ENCODE measurements at regions not wholly inside any gene's neighbourhood (a gene's known extent, or its start where the extent isn't known, plus 50 kb on each side); places are given as distances from the start of the nearest gene placed in this dataset.

DNA sequence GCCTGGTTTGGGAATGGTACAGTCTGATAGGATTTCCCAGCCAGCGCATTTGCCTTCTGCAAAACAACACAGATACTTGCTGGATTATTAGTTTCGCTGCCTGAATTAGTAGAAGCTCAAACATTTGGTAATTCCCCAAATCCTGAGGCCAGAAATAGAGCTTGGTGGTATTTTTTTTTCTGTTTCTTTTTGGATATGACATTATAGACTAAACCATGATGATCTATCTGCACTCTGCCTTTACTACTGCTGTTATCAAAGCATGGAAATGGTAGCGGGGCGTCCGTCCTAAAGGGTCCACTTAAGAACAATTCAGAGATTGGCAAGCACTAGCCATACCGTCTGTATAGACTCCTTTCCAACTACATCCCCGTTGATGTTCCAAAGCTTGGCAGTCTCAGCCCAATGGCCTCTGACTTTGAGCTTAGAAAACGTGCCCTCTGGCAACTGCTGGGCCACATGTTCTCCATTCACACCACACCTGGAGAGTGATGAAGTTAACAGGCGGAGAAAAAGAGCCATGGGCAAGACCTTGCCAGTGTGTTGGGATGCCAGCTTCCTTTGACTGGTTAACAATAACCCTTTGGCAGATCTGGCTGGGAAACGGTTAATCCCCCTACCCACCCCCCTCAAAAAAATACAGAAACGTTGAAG lies 241.0 kb upstream of the NR2F2 start:
- no peak for DNase-seq

- DNase-seq, result no peak
These were observed 238.3 kb upstream of the NR2F2 start for GRCh38 chr15:96092186-96092585.

- no peak for DNase-seq
These were observed 237.4 kb upstream of the NR2F2 start for GRCh38 chr15:96093063-96093462.

DNA sequence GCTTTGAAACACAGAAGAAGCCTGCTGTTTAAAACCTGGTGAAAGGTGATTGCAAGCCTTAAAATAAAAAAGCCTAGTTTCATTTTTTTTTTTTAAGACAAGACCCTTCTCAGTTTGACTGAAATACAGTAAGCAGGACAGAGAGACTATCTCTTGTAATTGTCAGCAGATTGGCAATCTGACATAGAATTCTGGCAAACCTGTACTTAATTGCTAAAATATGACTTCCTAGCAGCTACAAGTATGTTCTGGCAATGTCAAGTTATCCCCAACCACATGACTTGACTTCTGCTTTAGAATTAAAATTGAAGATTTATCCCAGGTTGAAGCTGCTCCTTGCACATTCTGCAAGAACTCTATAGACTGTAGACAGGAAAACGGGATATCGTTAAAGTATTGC lies 232.8 kb upstream of the NR2F2 start:
- DNase-seq, result no peak

GRCh38 chr15:96102631-96103030 lies 227.9 kb upstream of the NR2F2 start:
- no peak for DNase-seq

GRCh38 chr15:96106181-96106580 lies 224.3 kb upstream of the NR2F2 start:
- DNase-seq, result no peak

- DNase-seq, result no peak
These were observed 223.9 kb upstream of the NR2F2 start for GRCh38 chr15:96106628-96107027.

DNA sequence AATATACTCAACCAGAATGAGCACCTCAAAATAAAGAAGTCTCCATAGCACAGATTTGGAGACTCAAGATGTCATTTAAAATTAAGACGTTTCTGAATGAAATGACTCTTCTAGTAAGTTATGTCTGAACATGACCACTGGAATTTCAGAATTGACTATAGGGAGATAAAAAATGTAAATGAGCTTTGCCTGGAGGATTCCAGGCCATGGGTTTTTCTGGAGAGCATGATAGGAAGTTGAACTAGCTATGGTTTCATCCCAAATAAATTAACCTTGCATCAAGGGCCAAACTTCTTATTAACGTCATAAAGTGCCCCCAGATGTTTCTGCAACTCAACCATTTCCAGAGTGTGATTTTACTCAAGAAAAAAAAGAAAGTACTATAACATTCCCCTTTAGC lies 222.6 kb upstream of the NR2F2 start:
- no peak for DNase-seq

GRCh38 chr15:96108405-96108804 lies 222.1 kb upstream of the NR2F2 start:
- DNase-seq, result no peak

DNA sequence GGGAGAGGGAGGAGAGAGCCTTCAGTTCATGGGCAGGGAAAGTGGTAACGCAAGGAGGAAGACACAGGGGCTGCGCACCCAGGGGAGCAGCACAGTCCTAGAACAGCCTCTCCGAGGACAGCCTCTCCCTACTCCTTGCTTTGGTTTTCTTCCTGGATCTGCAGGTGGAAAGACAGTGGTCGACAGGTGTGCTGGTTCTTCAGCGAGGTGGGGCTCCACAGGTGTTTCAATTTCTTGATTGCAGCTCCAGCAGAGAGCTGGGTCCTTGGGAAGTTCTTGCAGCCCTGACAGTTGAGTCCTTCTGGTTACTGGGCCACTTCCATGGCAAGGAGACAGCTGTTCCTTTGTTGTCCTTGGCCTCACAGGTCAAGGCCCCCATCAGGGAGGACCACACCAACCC lies 220.7 kb upstream of the NR2F2 start:
- no peak for DNase-seq

- DNase-seq, result no peak
These were observed 218.5 kb upstream of the NR2F2 start for GRCh38 chr15:96112018-96112417.

DNA sequence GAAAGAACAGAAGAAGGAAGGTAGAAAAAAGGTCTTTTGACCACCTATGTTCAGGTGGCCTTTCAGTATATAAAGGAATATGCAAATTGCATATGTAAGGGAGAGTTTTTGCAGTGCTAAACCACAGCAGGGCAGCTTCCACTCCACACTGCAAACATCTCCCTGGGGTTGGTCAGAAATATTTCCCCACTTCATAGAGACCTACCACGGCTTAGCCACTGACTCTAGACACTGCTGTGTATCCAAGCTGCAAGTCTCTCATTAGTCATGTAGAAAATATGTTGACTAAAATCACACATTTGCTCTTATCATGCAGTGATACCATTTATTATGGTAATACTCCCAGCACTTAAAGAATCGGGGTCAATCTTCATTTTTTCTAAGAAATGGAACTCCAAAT lies 214.9 kb upstream of the NR2F2 start:
- no peak for DNase-seq

DNA sequence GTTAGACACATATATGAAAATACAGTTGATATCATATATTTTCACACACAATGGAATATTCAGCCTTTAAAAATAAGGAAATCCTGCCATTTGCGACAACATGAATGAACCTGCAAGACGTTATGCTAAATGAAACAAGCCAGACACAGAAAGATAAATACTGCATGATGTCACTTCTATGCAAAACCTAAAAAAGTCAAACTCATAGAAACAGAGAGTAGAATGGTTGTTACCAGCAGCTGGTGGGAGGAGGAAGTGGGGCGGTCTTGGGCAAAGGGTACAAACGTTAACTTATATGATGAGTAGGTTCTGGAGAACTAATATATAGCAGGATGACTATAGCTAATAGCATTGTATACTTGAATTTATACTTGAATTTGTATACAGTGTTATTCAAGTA lies 213.2 kb upstream of the NR2F2 start:
- DNase-seq, result no peak

GRCh38 chr15:96119734-96120133 lies 210.8 kb upstream of the NR2F2 start:
- no peak for DNase-seq

- no peak for DNase-seq
These were observed 209.2 kb upstream of the NR2F2 start for GRCh38 chr15:96121086-96121920.

- no peak for DNase-seq
These were observed 208.1 kb upstream of the NR2F2 start for GRCh38 chr15:96122077-96123027.

GRCh38 chr15:96123028-96123400 lies 207.5 kb upstream of the NR2F2 start:
- DNase-seq, result no peak

- no peak for DNase-seq
These were observed 206.8 kb upstream of the NR2F2 start for GRCh38 chr15:96123630-96124187.

DNA sequence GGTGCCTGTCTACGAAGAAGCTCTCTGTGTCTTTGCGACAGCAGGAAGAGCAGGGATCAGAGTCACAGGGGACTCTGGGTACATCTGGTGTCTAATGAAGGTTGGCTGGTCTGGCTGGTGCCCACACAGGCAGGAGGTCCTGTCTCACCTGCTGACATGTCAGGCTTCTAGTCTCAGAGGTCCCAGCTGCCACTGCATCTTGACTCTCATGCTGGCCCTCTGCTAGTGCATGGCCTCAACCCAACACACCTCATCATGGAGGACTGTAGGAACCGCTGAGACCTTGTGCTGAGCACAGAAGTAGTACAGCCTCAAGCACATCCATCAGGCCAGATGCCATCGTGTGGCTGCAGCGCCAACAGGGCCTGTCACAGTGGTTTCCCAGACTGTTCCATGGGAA lies 206.1 kb upstream of the NR2F2 start:
- DNase-seq, result no peak

- no peak for DNase-seq
These were observed 204.6 kb upstream of the NR2F2 start for GRCh38 chr15:96125721-96126415.

GRCh38 chr15:96126859-96127258 lies 203.6 kb upstream of the NR2F2 start:
- no peak for DNase-seq

- no peak for DNase-seq
These were observed 199.8 kb upstream of the NR2F2 start for GRCh38 chr15:96130734-96131133.

- no peak for DNase-seq
These were observed 198.4 kb upstream of the NR2F2 start for GRCh38 chr15:96132126-96132525.
